GM12801 (cell line): ENCODE measurements at regions not wholly inside any gene's neighbourhood (a gene's known extent, or its start where the extent isn't known, plus 50 kb on each side); places are given as distances from the start of the nearest gene placed in this dataset.

ENCODE experiments used
- CTCF ChIP-seq: IDR thresholded peaks from one replicate; pipeline ENCODE4 v1.5.1; 2011; ENCODE audit warnings: control low read depth; ENCODE audit not compliant: insufficient read length; ENCODE audit errors: extremely low read depth

GRCh38 chr1:221503268-221503667, 238.6 kb downstream of the DUSP10 start:
- no peak for TF ChIP-seq CTCF

GRCh38 chr1:221509575-221510355, 232.1 kb downstream of the DUSP10 start:
- TF ChIP-seq CTCF: no peak

- TF ChIP-seq CTCF: no peak
Observed at GRCh38 chr1:221510793-221511503, 230.9 kb downstream of the DUSP10 start.

- TF ChIP-seq CTCF: no peak
Observed at GRCh38 chr1:221511797-221512196, 230.1 kb downstream of the DUSP10 start.

GRCh38 chr1:221514806-221515205, 227.1 kb downstream of the DUSP10 start:
- no peak for TF ChIP-seq CTCF

GRCh38 chr1:221515496-221515895, 226.4 kb downstream of the DUSP10 start:
- no peak for TF ChIP-seq CTCF

GRCh38 chr1:221517961-221518360, 223.9 kb downstream of the DUSP10 start:
- no peak for TF ChIP-seq CTCF
